ENCODE measurements at regions not wholly inside any gene's neighbourhood (a gene's known extent, or its start where the extent isn't known, plus 50 kb on each side); places are given as distances from the start of the nearest gene placed in this dataset.

DNA sequence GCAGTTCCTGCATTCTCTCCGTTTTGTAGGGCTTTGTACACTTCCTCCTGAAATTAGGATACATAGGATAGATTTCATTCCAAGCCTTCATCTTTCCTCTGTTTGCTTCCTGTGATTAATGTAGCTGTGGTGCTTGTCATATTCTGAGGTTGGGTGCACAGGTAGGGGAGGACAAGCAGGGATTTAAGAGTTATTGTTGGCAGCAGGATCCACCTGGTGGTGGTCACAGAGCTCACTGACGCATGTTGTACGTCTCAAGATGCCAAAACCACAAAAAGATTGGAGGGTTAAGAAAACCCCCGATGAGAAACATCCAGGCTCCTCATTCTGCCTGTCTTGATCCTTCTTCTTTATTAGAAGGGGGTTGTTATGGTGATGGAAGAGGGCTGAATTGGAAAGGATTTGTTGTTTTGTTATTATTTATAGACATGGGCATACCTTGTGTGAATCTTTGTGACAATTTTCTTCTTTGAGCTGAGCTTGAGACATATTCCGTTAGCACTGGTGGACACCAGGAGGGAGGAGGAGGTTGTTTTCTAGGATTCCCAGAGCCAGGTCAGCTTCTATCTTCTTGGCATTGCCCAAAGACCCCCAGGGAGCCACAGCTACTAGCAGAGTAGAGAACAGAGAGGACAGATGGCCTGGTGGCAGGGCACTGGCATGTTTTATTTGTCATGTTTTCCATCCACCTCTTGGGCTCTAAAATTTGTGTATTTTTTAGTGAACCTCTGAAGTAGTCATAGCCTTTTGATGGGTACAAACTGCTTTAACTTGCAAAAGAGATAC, 57.7 kb upstream of the LARS2 start:
- no peak overlapping the region for H2AFZ ChIP-seq (ENCODE audit: low read depth, low read length)
- BruUV-seq (replicated peaks), result no TSS peak
- no peaks in the 10 kb centered on the region for H3K9me3 ChIP-seq (replicated peaks; ENCODE audit: control insufficient read depth, insufficient read depth, low read length)
- intact Hi-C loops (cut with micrococcal nuclease) (no loop called here), dilution Hi-C loops (cut with MboI; ENCODE audit: extremely low pct_ligation_motif_present, low sequenced_read_pairs) (no loop called here)
- TF ChIP-seq GATA2 (IDR thresholded peaks at IDR 0.05; ENCODE audit: insufficient read depth, insufficient read length, low read depth, low read length) (no peak), JUN (IDR thresholded peaks at IDR 0.05; ENCODE audit: borderline replicate concordance, insufficient read depth, insufficient read length, low read depth) (no peak)
- no peaks in the 10 kb centered on the region for H3K9me1 ChIP-seq (replicated peaks; ENCODE audit: control insufficient read depth, extremely low read depth, insufficient read depth, low read length)
- H3K27me3 ChIP-seq (ENCODE audit: control insufficient read depth in 2 of 2, insufficient read depth in 2 of 2, low read length in 2 of 2), result peaks cover 13% of the 10 kb centered on the region in 2 experiments
- no peak overlapping the region for H3K27ac ChIP-seq (ENCODE audit: insufficient read depth, low read depth, low read length)
- no peak overlapping the region for H3K4me2 ChIP-seq (ENCODE audit: insufficient read depth, low read length)
- no peaks in the 10 kb centered on the region for H3K4me1 ChIP-seq (ENCODE audit: control insufficient read depth, extremely low read depth, insufficient read depth, low read length)
- H3K9ac ChIP-seq (replicated peaks; ENCODE audit: extremely low read depth, insufficient read depth, low read length), result no peak overlapping the region
- no peak overlapping the region for H3K4me3 ChIP-seq (replicated peaks in 1 of 3; ENCODE audit: insufficient read depth in 1 of 3, low read depth in 1 of 3, low read length in 3 of 3)
- no peaks in the 10 kb centered on the region for H3K36me3 ChIP-seq (ENCODE audit: control insufficient read depth in 2 of 2, extremely low read depth in 1 of 2, insufficient read depth in 2 of 2, low read length in 2 of 2)
- ChIA-PET POLR2A (no interaction called here), CTCF (no interaction called here)
- H3K79me2 ChIP-seq (ENCODE audit: control insufficient read depth, insufficient read depth, low read length), result no peaks in the 10 kb centered on the region
- FAIRE-seq (no peak), DNase-seq (ENCODE audit: low read depth, low spot score) (no peak)
- H4K20me1 ChIP-seq (replicated peaks; ENCODE audit: control insufficient read depth, extremely low read depth, insufficient read depth, low read length), result no peaks in the 10 kb centered on the region

DNA sequence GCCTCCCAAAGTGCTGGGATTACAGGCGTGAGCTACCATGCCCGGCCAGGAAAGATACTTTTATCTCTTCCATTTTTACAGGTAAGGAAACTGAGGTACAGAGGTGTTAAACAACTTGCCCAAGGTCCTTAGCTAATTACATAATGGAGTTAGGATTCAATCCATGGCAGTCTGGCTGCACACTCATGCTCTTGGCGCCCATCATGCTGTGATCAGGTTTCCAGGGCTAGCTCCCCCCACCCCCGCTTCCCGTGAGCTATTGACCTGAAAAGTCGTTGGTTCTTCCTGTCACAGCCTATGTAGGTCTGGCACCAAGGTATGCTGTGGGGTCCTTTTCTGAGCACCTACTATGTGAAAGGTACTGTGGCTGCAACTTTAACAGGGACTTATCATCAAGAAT, 55.9 kb upstream of the LARS2 start:
- FAIRE-seq (no peak), DNase-seq (ENCODE audit: low read depth, low spot score) (no peak)
- Histone ChIP-seq H3K9ac (replicated peaks; ENCODE audit: extremely low read depth, insufficient read depth, low read length) (no peak overlapping the region), H3K27me3 (ENCODE audit: control insufficient read depth in 2 of 2, insufficient read depth in 2 of 2, low read length in 2 of 2) (peaks cover 9 to 11% of the 10 kb centered on the region in 2 experiments), H3K9me1 (replicated peaks; ENCODE audit: control insufficient read depth, extremely low read depth, insufficient read depth, low read length) (no peaks in the 10 kb centered on the region), H3K27ac (ENCODE audit: insufficient read depth, low read depth, low read length) (no peak overlapping the region), H3K4me3 (replicated peaks in 1 of 3; ENCODE audit: insufficient read depth in 1 of 3, low read depth in 1 of 3, low read length in 3 of 3) (no peak overlapping the region), H3K9me3 (replicated peaks; ENCODE audit: control insufficient read depth, insufficient read depth, low read length) (no peaks in the 10 kb centered on the region), H3K79me2 (ENCODE audit: control insufficient read depth, insufficient read depth, low read length) (no peaks in the 10 kb centered on the region), H2AFZ (ENCODE audit: low read depth, low read length) (no peak overlapping the region), H3K4me1 (ENCODE audit: control insufficient read depth, extremely low read depth, insufficient read depth, low read length) (no peaks in the 10 kb centered on the region), H4K20me1 (replicated peaks; ENCODE audit: control insufficient read depth, extremely low read depth, insufficient read depth, low read length) (no peaks in the 10 kb centered on the region), H3K4me2 (ENCODE audit: insufficient read depth, low read length) (no peak overlapping the region), H3K36me3 (ENCODE audit: control insufficient read depth in 2 of 2, extremely low read depth in 1 of 2, insufficient read depth in 2 of 2, low read length in 2 of 2) (no peaks in the 10 kb centered on the region)
- BruUV-seq (replicated peaks), result no TSS peak
- dilution Hi-C loops (cut with MboI; ENCODE audit: extremely low pct_ligation_motif_present, low sequenced_read_pairs) (no loop called here), intact Hi-C loops (cut with micrococcal nuclease) (no loop called here)
- ChIA-PET CTCF (no interaction called here), POLR2A (no interaction called here)
- TF ChIP-seq POLR2AphosphoS5 (IDR thresholded peaks at IDR 0.05; ENCODE audit: insufficient read depth, low read depth, low read length) (no peak), GATA2 (IDR thresholded peaks at IDR 0.05; ENCODE audit: insufficient read depth, insufficient read length, low read depth, low read length) (no peak), JUN (IDR thresholded peaks at IDR 0.05; ENCODE audit: borderline replicate concordance, insufficient read depth, insufficient read length, low read depth) (no peak), POLR2A (IDR thresholded peaks at IDR 0.05; ENCODE audit: low read depth, low read length) (no peak)
- TF ChIP-seq, protein P1, sequence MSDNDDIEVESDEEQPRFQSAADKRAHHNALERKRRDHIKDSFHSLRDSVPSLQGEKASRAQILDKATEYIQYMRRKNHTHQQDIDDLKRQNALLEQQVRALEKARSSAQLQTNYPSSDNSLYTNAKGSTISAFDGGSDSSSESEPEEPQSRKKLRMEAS (IDR thresholded peaks at IDR 0.05; ENCODE audit: insufficient read depth, insufficient read length), result no peak
- TF ChIP-seq, protein P2, sequence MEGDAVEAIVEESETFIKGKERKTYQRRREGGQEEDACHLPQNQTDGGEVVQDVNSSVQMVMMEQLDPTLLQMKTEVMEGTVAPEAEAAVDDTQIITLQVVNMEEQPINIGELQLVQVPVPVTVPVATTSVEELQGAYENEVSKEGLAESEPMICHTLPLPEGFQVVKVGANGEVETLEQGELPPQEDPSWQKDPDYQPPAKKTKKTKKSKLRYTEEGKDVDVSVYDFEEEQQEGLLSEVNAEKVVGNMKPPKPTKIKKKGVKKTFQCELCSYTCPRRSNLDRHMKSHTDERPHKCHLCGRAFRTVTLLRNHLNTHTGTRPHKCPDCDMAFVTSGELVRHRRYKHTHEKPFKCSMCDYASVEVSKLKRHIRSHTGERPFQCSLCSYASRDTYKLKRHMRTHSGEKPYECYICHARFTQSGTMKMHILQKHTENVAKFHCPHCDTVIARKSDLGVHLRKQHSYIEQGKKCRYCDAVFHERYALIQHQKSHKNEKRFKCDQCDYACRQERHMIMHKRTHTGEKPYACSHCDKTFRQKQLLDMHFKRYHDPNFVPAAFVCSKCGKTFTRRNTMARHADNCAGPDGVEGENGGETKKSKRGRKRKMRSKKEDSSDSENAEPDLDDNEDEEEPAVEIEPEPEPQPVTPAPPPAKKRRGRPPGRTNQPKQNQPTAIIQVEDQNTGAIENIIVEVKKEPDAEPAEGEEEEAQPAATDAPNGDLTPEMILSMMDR (IDR thresholded peaks at IDR 0.05; ENCODE audit: extremely low read depth in 1 of 2, insufficient read depth in 1 of 2, low read depth in 1 of 2, low read length in 2 of 2), result no peak
